ENCODE measurements at regions not wholly inside any gene's neighbourhood (a gene's known extent, or its start where the extent isn't known, plus 50 kb on each side); places are given as distances from the start of the nearest gene placed in this dataset.

- DNase-seq (ENCODE audit: low read depth) = no peak
These were observed 71.4 kb upstream of the TNRC6C start for GRCh38 chr17:77887110-77887463.

DNA sequence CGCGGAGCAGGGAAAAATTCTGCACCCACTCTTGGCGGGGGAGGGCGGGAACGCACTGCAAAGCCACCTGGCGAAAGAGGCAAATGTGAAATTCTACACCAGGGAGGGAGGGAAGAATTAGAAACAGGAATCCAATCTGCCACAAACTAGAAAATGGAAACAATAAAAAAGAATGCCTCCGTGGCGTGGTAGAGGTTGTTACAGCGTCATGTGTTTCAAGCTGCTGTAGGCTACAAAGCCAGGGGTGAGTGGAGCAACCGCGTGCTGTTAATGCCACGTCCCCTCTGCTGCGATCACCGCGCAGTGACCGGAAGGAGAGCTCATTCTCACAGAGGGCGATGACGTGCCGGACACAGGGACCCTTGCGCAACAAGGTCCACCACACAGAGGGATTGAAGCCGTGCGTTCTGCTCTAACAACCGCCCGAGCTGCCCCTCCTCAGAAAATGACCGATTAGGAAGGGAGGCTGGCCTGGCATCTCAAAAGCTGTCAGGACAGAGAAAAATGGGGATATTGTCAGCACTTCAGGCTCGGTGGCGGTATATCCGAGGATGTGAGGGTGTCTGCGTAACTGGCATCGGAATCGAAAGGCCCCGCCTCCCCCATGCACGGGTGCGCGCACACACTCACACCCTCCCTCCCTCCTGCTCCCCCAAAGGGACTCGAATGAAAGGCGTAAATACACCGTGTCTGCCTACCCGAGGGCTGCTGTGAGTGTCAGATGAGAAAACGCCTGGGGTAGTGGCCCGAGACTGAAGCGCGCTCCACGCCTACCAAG, 70.8 kb upstream of the TNRC6C start:
- peak; percentile 36 for DNase-seq (ENCODE audit: low read depth)

DNA sequence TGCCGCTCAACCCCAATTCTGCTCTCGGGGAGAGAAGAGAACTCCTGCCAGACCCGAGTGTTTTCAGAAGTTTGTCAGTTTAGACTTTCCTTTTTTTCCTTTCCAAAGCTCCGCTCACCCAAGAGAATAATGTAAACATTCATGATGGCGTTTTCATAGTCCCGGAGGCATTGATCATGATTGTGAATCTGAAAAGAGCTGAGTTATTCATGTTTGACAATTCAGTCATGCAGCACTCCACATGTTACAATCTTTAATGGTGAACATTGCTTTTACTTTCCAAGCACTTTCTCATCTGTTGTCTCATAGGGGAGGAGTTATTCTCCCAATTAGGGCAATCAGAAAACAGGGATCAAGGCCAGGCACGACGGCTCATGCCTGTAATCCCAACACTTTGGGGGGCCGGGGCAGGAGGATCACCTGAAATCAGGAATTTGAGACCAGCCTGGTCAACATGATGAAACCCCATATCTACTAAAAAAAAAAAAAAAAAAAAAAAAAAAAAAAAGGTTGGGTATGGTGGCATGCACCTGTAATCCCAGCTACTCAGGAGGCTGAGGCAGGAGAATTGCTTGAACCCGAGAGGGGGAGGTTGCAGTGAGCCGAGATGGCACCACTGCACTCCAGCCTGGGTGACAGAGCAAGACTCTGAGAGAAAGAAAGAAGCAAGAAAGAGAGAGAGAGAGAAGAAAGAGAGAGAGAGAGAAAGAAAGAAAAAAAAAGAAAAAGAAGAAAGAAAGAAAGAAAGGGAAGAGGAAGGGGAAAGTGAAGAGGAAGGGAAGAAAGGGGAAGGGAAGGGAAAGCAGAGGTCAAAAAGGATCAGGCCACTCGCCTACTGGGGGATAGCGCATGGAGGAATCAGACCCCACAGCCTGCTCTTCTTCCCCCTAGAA, 70.0 kb upstream of the TNRC6C start:
- no peak for DNase-seq (ENCODE audit: low read depth)

GRCh38 chr17:77889135-77889505, 69.4 kb upstream of the TNRC6C start:
- DNase-seq (ENCODE audit: low read depth) = no peak

GRCh38 chr17:77889866-77890760, 68.4 kb upstream of the TNRC6C start:
- DNase-seq (ENCODE audit: low read depth) = no peak

- DNase-seq (ENCODE audit: low read depth) = no peak
These were observed 67.7 kb upstream of the TNRC6C start for GRCh38 chr17:77890771-77891170.

GRCh38 chr17:77891602-77892001, 66.9 kb upstream of the TNRC6C start:
- no peak for DNase-seq (ENCODE audit: low read depth)

DNA sequence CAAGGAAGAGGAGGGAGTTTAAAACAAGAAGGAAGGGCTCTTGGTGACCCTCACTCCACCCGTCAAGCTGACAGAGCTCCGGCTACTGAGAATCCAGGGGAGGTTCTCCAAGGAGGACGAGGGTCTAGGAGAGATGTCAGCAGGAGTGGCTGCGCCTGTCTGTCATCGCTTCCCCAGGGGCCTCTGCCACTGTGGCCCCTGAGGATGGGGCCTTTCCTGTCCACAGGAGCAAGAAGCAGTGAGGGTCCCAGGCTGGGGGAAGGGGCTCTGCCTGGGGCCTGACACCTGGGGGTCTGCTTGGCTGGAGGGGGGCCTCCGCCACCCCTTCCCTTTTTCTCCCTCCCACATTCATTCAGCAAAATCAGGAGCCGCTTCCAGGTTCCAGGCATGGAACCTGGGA, 66.5 kb upstream of the TNRC6C start:
- no peak for DNase-seq (ENCODE audit: low read depth)

DNA sequence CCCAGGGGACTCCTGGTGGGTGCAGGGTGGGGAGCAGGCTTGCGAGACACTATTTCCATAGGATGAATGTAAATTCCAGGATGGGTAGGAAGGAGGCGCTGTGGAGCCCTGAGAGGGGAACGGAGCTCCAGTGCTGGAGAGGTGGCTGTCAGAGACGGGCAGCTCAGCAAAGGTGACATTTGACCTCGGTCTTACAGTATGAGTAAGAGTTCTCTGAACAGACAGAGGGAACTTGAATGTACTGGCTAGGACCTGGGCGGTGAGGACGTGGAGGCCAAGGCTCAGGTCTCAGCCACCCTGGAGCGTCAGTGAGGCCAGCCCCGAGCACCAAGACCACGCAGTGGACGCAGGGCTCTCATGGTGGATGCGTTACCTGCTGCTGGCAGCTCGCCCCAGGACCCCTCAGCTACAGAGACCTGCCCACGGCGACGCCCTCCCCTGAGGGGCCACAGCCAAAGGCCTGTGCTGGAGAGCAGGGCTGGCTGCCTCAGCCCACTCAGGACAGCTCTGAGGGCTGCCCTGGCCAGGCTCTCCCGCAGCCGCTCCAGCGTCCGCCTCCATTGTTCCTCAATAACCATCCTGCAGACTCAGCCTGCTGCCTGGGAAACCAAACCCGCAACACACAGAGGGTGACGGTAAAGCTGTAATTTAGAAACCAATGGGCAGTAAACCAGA, 65.9 kb upstream of the TNRC6C start:
- DNase-seq (ENCODE audit: low read depth) = no peak

- DNase-seq (ENCODE audit: low read depth) = no peak
These were observed 65.1 kb upstream of the TNRC6C start for GRCh38 chr17:77893144-77894044.

DNA sequence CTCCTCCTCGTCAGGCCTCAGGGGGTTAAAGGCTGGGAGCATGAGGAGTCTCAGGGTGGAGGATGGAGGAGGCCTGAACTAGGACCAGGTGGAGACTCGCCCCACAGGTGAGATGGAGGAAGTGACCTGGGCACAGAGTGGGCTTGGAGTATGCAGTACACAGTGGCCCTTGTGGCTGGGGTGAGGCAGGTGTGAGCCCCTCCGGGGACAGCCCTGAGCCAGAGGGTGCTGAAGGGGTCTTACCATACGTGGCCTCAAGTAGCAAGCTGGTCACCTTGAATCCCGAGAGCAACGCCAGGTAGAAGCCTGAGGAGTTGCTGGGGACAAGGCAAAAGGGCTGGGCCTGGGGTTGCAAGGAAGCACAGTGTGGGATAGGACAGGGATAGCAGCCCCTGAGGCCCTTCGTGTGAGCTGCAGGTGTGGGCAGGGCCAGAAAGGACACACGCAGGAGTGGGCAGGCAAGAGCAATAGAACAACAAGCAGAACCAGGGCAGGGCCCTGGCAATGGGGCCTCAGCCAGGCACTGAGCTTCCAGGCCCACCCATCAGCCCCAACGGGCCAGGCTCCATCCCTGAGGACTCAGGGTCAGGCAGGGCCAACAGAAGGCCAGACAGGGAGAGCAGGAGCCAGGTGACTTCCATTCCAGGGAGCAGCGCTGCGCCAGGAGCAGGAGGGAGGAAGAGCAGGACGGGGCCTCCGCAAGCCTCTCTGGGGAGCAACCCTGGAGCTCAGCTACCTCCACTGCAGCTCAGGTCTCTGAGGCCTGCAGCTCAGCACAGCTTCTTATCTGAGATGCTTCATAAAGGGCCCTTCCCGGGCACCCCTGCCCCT, 64.2 kb upstream of the TNRC6C start:
- no peak for DNase-seq (ENCODE audit: low read depth)

DNA sequence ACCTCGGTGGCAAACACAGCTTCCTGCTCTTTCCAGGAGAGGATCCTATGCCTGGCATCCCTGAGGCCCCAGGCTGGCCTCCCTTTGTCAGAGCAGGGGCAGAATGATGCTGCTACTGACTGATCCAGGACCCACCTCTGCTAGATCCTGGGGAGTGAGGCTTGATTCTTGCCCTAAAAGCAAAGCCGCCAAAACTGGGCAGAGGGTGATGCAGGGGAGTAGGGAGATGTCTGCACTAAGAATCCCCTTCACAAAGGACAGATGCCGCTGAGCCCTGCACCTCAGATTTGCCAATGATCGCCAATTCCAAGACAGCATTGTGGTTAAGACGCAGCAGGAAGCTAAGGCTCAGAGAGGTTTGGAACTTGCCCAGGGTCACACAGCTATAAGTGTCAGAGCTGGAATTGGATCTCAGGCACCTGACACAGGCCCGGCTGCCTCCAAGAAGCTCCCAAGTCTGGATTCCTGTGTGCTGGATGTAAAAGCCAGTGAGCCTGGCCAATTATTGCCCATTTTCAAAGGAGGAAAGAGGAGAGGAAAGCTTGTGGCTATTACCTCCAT, 60.7 kb upstream of the TNRC6C start:
- no peak for DNase-seq (ENCODE audit: low read depth)

DNA sequence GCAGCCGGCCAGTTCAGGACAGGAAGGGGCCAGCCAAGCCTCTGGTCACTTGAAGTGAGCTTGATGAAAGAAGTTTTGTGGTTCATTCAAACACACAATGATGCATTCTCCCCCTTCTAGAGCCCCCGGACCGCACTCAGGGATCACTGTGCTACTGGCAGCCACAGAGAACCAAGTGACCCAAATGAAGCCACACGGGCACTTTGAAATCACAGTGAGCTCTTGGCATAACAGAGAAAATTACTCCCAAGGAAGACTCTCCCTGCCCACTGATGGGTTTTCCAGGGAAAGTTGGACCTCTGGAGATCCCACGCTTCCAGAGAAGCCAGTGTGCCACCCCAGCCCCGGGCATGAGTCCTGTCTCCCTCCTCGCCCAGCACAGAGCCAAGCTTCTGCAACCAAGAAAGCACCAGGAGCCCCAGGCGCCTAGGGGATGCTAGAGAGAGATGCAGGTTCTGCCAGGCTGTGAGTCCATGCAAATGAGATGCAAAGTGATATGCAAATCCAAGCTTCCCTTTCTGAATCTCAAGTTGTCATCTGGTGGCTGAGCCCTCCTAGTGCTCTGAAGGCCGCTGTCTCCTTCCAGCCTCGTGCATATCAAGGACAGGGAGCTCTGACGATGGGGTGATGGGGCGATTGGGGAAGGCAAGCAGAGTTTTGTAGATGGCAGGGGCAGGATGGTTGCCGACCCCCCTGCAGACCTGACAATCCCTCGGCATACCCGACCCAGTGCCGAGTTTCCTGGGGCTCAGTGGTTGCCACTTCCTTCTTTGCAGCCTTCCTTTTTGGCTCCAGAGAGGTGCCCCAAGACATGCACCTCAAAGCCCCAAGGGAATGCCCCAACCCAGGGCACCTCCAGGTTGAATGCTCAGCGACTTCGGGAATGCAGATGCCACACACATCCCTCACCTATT, 59.7 kb upstream of the TNRC6C start:
- no peak for DNase-seq (ENCODE audit: low read depth)

DNA sequence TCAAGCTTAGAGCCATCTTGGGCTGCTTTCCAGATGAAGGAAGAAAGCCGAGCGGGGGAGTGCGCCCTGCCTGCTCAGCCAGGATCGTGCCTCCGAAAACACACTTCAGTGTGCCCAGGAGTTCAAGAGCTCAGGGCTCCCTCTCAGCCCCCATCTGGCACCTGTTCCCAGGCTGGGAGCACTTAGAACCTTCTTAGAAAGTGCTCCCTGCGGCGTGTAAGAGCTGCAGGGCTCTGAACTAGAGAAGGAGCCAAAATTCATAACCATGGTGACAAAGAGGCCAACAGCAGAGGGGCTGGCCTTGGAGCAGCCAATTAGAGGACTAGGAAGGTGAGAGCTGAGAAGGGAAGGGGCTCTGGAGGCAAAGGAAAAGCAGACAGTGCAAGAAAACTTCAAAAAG, 59.0 kb upstream of the TNRC6C start:
- DNase-seq (ENCODE audit: low read depth) = no peak

DNA sequence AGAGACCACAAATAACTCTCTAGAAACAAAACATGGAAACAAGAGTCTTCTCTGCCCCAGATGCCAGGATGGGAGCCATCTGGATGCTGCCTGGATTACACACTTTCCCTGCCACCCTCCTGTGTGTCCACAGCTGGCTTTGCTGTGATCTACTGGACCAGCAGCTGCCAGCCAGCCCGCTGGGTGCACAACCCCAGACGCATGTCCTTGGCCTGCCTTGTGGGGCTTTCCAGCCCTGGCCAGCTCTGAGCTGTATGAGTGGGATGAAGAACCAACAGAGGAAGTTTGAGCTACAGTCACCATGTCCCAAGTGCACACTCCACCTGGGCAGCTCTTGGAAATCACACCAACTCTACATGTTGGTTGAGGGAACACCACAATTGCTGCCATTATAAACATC, 57.0 kb upstream of the TNRC6C start:
- DNase-seq (ENCODE audit: low read depth) = no peak

GRCh38 chr17:77905266-77905665, 53.2 kb upstream of the TNRC6C start:
- no peak for DNase-seq (ENCODE audit: low read depth)

DNA sequence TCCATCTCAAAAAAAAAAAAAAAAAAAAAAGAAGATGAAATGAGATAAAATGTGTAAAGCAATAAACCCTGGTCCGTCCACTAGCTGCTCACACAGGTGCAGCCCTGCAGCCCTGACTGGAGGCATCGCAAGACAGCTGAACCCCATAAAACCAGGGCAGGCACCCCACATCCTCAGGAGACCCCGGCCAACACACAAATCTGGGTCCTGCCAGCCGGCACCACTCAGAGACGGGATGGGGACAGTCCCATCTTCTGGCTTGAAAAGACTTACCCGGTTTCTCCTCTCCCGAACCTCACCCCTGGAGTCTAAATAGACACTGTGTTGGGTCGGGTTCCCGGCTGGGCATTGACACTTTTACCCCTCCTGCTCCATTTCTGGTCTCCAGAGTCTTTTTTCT, 52.7 kb upstream of the TNRC6C start:
- DNase-seq (ENCODE audit: low read depth) = no peak

DNA sequence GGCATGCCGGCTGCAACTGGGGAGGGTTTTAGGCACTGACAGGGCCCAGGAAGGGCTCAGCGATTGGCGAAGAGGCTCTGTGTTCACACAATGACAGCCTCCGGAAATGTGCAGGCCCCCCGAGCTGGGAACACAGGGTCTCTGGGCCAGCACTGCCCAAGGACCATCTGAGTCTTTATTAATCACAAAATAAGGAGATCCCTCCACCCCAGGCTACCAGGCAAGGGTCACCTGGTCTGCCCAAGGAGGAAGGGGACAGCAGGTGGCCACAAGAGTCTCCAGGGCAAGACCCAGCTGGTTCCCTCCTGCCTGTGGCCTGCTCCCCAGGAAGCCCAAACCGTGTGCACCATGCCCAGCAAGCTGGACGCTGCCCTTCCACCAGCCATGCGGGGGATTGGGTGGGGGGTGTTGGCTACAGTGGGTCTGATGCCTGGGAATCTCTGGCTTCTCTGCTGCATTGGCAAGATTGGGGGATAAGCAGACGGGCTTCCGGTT, 52.1 kb upstream of the TNRC6C start:
- DNase-seq (ENCODE audit: low read depth) = no peak

All from stromal cell of bone marrow (primary cell).